ENCODE measurements at regions not wholly inside any gene's neighbourhood (a gene's known extent, or its start where the extent isn't known, plus 50 kb on each side); places are given as distances from the start of the nearest gene placed in this dataset.

DNA sequence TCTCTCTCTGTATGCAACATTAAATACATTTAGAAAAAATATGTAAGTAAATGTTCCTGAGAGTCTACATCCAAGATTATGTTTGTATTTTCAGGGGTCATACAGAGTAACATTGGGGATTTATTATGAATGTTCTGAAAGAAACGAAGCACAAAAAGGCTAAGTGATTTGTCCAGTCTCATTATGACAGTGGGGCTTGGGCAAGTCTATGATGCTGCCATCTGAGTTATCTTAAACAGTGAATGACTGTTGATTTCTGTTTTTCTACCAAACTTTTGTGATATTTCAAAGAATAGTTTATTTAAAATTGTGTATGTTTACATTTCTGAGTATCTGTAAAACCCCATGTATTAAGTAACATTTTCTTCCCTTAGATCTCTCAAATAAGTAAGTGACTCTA, 481.2 kb upstream of the ZNF717 start:
- no peaks in the 10 kb centered on the region for H3K36me3 ChIP-seq (ENCODE audit: insufficient read depth, low read length)
- H3F3A ChIP-seq (ENCODE audit: low read depth), result no peaks in the 10 kb centered on the region
- H3K9me3 ChIP-seq (ENCODE audit: insufficient read depth, low read depth, low read length), result no peaks in the 10 kb centered on the region
- no peaks in the 10 kb centered on the region for H3K79me2 ChIP-seq (ENCODE audit: insufficient read depth, low read length)
- H4K20me1 ChIP-seq (ENCODE audit: insufficient read depth, low read length, poor library complexity, severe bottlenecking), result no peaks in the 10 kb centered on the region
- H3K4me3 ChIP-seq (ENCODE audit: low read length, poor library complexity, severe bottlenecking), result no peak overlapping the region
- no peak overlapping the region for H3K4me2 ChIP-seq (ENCODE audit: low read depth, low read length, poor library complexity, severe bottlenecking)
- no peaks in the 10 kb centered on the region for H3K9me2 ChIP-seq (replicated peaks; ENCODE audit: low read depth, low read length)
- no peak overlapping the region for H3K9ac ChIP-seq (ENCODE audit: low read depth, low read length, poor library complexity, severe bottlenecking)
- no peak overlapping the region for H2AFZ ChIP-seq (ENCODE audit: low read length)
- no peaks in the 10 kb centered on the region for H3K27me3 ChIP-seq (ENCODE audit: insufficient read depth, low read length, poor library complexity, severe bottlenecking)
- no peaks in the 10 kb centered on the region for H3K4me1 ChIP-seq (ENCODE audit: insufficient read depth, low read length, poor library complexity, severe bottlenecking)
- TF ChIP-seq CTCF (conservative IDR thresholded peaks at IDR 0.05; ENCODE audit: low read length) (no peak), EZH2phosphoT487 (IDR thresholded peaks at IDR 0.05; ENCODE audit: borderline replicate concordance) (no peak)

- Histone ChIP-seq H3K27me3 (ENCODE audit: insufficient read depth, low read length, poor library complexity, severe bottlenecking) (no peaks in the 10 kb centered on the region), H3K9me3 (ENCODE audit: insufficient read depth, low read depth, low read length) (no peaks in the 10 kb centered on the region)
- TF ChIP-seq CTCF (conservative IDR thresholded peaks at IDR 0.05; ENCODE audit: low read length) (no peak), EZH2phosphoT487 (IDR thresholded peaks at IDR 0.05; ENCODE audit: borderline replicate concordance) (no peak)
These were observed 482.6 kb upstream of the ZNF717 start for GRCh38 chr3:76267851-76268380.

GRCh38 chr3:76293856-76294255, 508.5 kb upstream of the ZNF717 start:
- TF ChIP-seq EZH2phosphoT487 (IDR thresholded peaks at IDR 0.05; ENCODE audit: borderline replicate concordance), result no peak
- no peak for TF ChIP-seq CTCF (conservative IDR thresholded peaks at IDR 0.05; ENCODE audit: low read length)
- Histone ChIP-seq H3K4me2 (ENCODE audit: low read depth, low read length, poor library complexity, severe bottlenecking) (no peak overlapping the region), H3K79me2 (ENCODE audit: insufficient read depth, low read length) (no peaks in the 10 kb centered on the region), H3K9ac (ENCODE audit: low read depth, low read length, poor library complexity, severe bottlenecking) (no peak overlapping the region), H4K20me1 (ENCODE audit: insufficient read depth, low read length, poor library complexity, severe bottlenecking) (no peaks in the 10 kb centered on the region), H3K36me3 (ENCODE audit: insufficient read depth, low read length) (no peaks in the 10 kb centered on the region), H2AFZ (ENCODE audit: low read length) (no peak overlapping the region), H3K27me3 (ENCODE audit: insufficient read depth, low read length, poor library complexity, severe bottlenecking) (no peaks in the 10 kb centered on the region), H3F3A (ENCODE audit: low read depth) (no peaks in the 10 kb centered on the region), H3K4me1 (ENCODE audit: insufficient read depth, low read length, poor library complexity, severe bottlenecking) (no peaks in the 10 kb centered on the region), H3K9me3 (ENCODE audit: insufficient read depth, low read depth, low read length) (no peaks in the 10 kb centered on the region; the same call in 1 of the 2 replicates), H3K9me2 (replicated peaks; ENCODE audit: low read depth, low read length) (no peaks in the 10 kb centered on the region), H3K4me3 (ENCODE audit: low read length, poor library complexity, severe bottlenecking) (no peak overlapping the region)

More at GRCh38 chr3:76267851-76268380, 482.6 kb upstream of the ZNF717 start:
- no peak overlapping the region for H3K4me2 ChIP-seq (ENCODE audit: low read depth, low read length, poor library complexity, severe bottlenecking)
- no peak overlapping the region for H2AFZ ChIP-seq (ENCODE audit: low read length)
- no peaks in the 10 kb centered on the region for H3K36me3 ChIP-seq (ENCODE audit: insufficient read depth, low read length)
- no peaks in the 10 kb centered on the region for H3K9me2 ChIP-seq (replicated peaks; ENCODE audit: low read depth, low read length)
- no peaks in the 10 kb centered on the region for H3K79me2 ChIP-seq (ENCODE audit: insufficient read depth, low read length)
- no peak overlapping the region for H3K4me3 ChIP-seq (ENCODE audit: low read length, poor library complexity, severe bottlenecking)
- H4K20me1 ChIP-seq (ENCODE audit: insufficient read depth, low read length, poor library complexity, severe bottlenecking), result no peaks in the 10 kb centered on the region
- no peaks in the 10 kb centered on the region for H3F3A ChIP-seq (ENCODE audit: low read depth)
- no peak overlapping the region for H3K9ac ChIP-seq (ENCODE audit: low read depth, low read length, poor library complexity, severe bottlenecking)
- no peaks in the 10 kb centered on the region for H3K4me1 ChIP-seq (ENCODE audit: insufficient read depth, low read length, poor library complexity, severe bottlenecking)

Measured in Loucy (cell line).